ENCODE measurements at regions not wholly inside any gene's neighbourhood (a gene's known extent, or its start where the extent isn't known, plus 50 kb on each side); places are given as distances from the start of the nearest gene placed in this dataset.

DNA sequence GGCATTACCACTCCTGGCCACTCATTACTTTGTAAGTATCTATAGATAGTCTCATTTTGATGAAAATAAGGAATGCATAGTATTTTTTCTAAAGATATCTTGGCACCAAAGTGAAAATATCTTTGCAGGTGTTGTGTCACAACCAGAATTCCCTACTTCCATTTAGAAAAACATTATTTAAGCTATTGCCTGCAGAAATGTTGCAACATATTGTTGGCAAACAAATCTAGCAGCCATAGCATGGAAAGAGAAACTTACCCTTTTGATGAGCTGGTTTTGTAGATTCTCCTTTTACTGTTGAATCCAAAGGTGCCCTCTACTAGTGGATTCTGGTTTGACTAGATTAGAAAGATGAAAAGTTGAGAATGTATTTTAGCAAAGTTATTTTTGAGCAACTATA is 138.8 kb downstream of the AREG start:
- ATAC-seq, result no peak
- TF ChIP-seq, protein P1, sequence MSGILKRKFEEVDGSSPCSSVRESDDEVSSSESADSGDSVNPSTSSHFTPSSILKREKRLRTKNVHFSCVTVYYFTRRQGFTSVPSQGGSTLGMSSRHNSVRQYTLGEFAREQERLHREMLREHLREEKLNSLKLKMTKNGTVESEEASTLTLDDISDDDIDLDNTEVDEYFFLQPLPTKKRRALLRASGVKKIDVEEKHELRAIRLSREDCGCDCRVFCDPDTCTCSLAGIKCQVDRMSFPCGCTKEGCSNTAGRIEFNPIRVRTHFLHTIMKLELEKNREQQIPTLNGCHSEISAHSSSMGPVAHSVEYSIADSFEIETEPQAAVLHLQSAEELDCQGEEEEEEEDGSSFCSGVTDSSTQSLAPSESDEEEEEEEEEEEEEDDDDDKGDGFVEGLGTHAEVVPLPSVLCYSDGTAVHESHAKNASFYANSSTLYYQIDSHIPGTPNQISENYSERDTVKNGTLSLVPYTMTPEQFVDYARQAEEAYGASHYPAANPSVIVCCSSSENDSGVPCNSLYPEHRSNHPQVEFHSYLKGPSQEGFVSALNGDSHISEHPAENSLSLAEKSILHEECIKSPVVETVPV (CRISPR knock-in tag; IDR thresholded peaks at IDR 0.05), result no peak
- TF ChIP-seq ZC3H10 (CRISPR knock-in tag; IDR thresholded peaks at IDR 0.05), result no peak
- TF ChIP-seq OSR1 (CRISPR knock-in tag; IDR thresholded peaks at IDR 0.05), result no peak
- TF ChIP-seq, protein P2, sequence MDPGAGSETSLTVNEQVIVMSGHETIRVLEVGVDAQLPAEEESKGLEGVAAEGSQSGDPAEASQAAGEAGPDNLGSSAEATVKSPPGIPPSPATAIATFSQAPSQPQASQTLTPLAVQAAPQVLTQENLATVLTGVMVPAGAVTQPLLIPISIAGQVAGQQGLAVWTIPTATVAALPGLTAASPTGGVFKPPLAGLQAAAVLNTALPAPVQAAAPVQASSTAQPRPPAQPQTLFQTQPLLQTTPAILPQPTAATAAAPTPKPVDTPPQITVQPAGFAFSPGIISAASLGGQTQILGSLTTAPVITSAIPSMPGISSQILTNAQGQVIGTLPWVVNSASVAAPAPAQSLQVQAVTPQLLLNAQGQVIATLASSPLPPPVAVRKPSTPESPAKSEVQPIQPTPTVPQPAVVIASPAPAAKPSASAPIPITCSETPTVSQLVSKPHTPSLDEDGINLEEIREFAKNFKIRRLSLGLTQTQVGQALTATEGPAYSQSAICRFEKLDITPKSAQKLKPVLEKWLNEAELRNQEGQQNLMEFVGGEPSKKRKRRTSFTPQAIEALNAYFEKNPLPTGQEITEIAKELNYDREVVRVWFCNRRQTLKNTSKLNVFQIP (CRISPR knock-in tag; IDR thresholded peaks at IDR 0.05; ENCODE audit: borderline replicate concordance, low read depth), result no peak
- no peak for TF ChIP-seq CREB5 (CRISPR knock-in tag; IDR thresholded peaks at IDR 0.05; ENCODE audit: low read depth)
- TF ChIP-seq ISL1 (CRISPR knock-in tag; IDR thresholded peaks at IDR 0.05), result no peak
- no peak for TF ChIP-seq ARNTL (CRISPR knock-in tag; IDR thresholded peaks at IDR 0.05; ENCODE audit: borderline replicate concordance, low read depth)
- no peak for TF ChIP-seq ZFP3 (CRISPR knock-in tag; IDR thresholded peaks at IDR 0.05)
- TF ChIP-seq TCF4 (CRISPR knock-in tag; IDR thresholded peaks at IDR 0.05; ENCODE audit: borderline replicate concordance), result no peak
- TF ChIP-seq, protein P3, sequence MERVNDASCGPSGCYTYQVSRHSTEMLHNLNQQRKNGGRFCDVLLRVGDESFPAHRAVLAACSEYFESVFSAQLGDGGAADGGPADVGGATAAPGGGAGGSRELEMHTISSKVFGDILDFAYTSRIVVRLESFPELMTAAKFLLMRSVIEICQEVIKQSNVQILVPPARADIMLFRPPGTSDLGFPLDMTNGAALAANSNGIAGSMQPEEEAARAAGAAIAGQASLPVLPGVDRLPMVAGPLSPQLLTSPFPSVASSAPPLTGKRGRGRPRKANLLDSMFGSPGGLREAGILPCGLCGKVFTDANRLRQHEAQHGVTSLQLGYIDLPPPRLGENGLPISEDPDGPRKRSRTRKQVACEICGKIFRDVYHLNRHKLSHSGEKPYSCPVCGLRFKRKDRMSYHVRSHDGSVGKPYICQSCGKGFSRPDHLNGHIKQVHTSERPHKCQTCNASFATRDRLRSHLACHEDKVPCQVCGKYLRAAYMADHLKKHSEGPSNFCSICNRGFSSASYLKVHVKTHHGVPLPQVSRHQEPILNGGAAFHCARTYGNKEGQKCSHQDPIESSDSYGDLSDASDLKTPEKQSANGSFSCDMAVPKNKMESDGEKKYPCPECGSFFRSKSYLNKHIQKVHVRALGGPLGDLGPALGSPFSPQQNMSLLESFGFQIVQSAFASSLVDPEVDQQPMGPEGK (CRISPR knock-in tag; IDR thresholded peaks at IDR 0.05; ENCODE audit: borderline replicate concordance), result no peak
- TF ChIP-seq RARB (CRISPR knock-in tag; IDR thresholded peaks at IDR 0.05), result no peak
- TF ChIP-seq PPARA (CRISPR knock-in tag; IDR thresholded peaks at IDR 0.05; ENCODE audit: borderline replicate concordance), result no peak
- TF ChIP-seq GLIS3 (CRISPR knock-in tag; IDR thresholded peaks at IDR 0.05), result no peak
- TF ChIP-seq ZNF565 (CRISPR knock-in tag; conservative IDR thresholded peaks at IDR 0.05; ENCODE audit: low read depth), result no peak
- no peak for TF ChIP-seq BACH2 (CRISPR knock-in tag; IDR thresholded peaks at IDR 0.05; ENCODE audit: borderline replicate concordance)
- no peak for TF ChIP-seq TOX (CRISPR knock-in tag; IDR thresholded peaks at IDR 0.05; ENCODE audit: borderline replicate concordance)
- TF ChIP-seq ZNF8 (CRISPR knock-in tag; IDR thresholded peaks at IDR 0.05), result no peak
- TF ChIP-seq ZNF70 (CRISPR knock-in tag; IDR thresholded peaks at IDR 0.05), result no peak
- TF ChIP-seq CSDC2 (CRISPR knock-in tag; IDR thresholded peaks at IDR 0.05), result no peak
- no peak for TF ChIP-seq SNAI2 (CRISPR knock-in tag; IDR thresholded peaks at IDR 0.05)

- ATAC-seq, result no peak
- TF ChIP-seq TCF4 (CRISPR knock-in tag; IDR thresholded peaks at IDR 0.05; ENCODE audit: borderline replicate concordance), result no peak
- no peak for TF ChIP-seq ZFP3 (CRISPR knock-in tag; IDR thresholded peaks at IDR 0.05)
- no peak for TF ChIP-seq ZNF70 (CRISPR knock-in tag; IDR thresholded peaks at IDR 0.05)
These were observed 143.4 kb downstream of the AREG start for GRCh38 chr4:74588350-74588749.

GRCh38 chr4:74590476-74590875 is 145.5 kb downstream of the AREG start:
- ATAC-seq, result no peak
- TF ChIP-seq ZNF565 (CRISPR knock-in tag; conservative IDR thresholded peaks at IDR 0.05; ENCODE audit: low read depth), result no peak
- TF ChIP-seq, protein P2 (CRISPR knock-in tag; IDR thresholded peaks at IDR 0.05; ENCODE audit: borderline replicate concordance, low read depth), result no peak
- TF ChIP-seq ESRRG (CRISPR knock-in tag; IDR thresholded peaks at IDR 0.05), result no peak
- no peak for TF ChIP-seq OSR1 (CRISPR knock-in tag; IDR thresholded peaks at IDR 0.05)
- no peak for TF ChIP-seq TOX (CRISPR knock-in tag; IDR thresholded peaks at IDR 0.05; ENCODE audit: borderline replicate concordance)
- no peak for TF ChIP-seq RARB (CRISPR knock-in tag; IDR thresholded peaks at IDR 0.05)
- TF ChIP-seq, protein P4, sequence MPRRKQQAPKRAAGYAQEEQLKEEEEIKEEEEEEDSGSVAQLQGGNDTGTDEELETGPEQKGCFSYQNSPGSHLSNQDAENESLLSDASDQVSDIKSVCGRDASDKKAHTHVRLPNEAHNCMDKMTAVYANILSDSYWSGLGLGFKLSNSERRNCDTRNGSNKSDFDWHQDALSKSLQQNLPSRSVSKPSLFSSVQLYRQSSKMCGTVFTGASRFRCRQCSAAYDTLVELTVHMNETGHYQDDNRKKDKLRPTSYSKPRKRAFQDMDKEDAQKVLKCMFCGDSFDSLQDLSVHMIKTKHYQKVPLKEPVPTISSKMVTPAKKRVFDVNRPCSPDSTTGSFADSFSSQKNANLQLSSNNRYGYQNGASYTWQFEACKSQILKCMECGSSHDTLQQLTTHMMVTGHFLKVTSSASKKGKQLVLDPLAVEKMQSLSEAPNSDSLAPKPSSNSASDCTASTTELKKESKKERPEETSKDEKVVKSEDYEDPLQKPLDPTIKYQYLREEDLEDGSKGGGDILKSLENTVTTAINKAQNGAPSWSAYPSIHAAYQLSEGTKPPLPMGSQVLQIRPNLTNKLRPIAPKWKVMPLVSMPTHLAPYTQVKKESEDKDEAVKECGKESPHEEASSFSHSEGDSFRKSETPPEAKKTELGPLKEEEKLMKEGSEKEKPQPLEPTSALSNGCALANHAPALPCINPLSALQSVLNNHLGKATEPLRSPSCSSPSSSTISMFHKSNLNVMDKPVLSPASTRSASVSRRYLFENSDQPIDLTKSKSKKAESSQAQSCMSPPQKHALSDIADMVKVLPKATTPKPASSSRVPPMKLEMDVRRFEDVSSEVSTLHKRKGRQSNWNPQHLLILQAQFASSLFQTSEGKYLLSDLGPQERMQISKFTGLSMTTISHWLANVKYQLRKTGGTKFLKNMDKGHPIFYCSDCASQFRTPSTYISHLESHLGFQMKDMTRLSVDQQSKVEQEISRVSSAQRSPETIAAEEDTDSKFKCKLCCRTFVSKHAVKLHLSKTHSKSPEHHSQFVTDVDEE (CRISPR knock-in tag; IDR thresholded peaks at IDR 0.05), result no peak
- no peak for TF ChIP-seq BACH2 (CRISPR knock-in tag; IDR thresholded peaks at IDR 0.05; ENCODE audit: borderline replicate concordance)
- TF ChIP-seq TCF4 (CRISPR knock-in tag; IDR thresholded peaks at IDR 0.05; ENCODE audit: borderline replicate concordance), result no peak
- no peak for TF ChIP-seq ZNF8 (CRISPR knock-in tag; IDR thresholded peaks at IDR 0.05)
- no peak for TF ChIP-seq ZC3H10 (CRISPR knock-in tag; IDR thresholded peaks at IDR 0.05)
- TF ChIP-seq CREB5 (CRISPR knock-in tag; IDR thresholded peaks at IDR 0.05; ENCODE audit: low read depth), result no peak
- TF ChIP-seq PPARA (CRISPR knock-in tag; IDR thresholded peaks at IDR 0.05; ENCODE audit: borderline replicate concordance), result no peak
- no peak for TF ChIP-seq ZFP3 (CRISPR knock-in tag; IDR thresholded peaks at IDR 0.05)
- TF ChIP-seq SNAI2 (CRISPR knock-in tag; IDR thresholded peaks at IDR 0.05), result no peak
- no peak for TF ChIP-seq ZNF70 (CRISPR knock-in tag; IDR thresholded peaks at IDR 0.05)
- no peak for TF ChIP-seq CSDC2 (CRISPR knock-in tag; IDR thresholded peaks at IDR 0.05)
- TF ChIP-seq ZFP30 (CRISPR knock-in tag; IDR thresholded peaks at IDR 0.05), result no peak

Data from SK-N-SH treated with all-trans-retinoic acid at 6 μM for 48 hours (cell line).